IPS-18a (cell line): ENCODE measurements at regions not wholly inside any gene's neighbourhood (a gene's known extent, or its start where the extent isn't known, plus 50 kb on each side); places are given as distances from the start of the nearest gene placed in this dataset.

Source experiments
- H3K27ac ChIP-seq: one replicate; pipeline ENCODE4 v1.5.1; 2013; ENCODE audit warnings: low read length
- H3K27me3 ChIP-seq: one replicate; pipeline ENCODE4 v1.6.1; 2013; ENCODE audit warnings: mild to moderate bottlenecking, low read length; ENCODE audit not compliant: control insufficient read depth, insufficient read depth
- H3K36me3 ChIP-seq: one replicate; pipeline ENCODE4 v1.6.1; 2013; ENCODE audit warnings: low read depth, low read length; ENCODE audit not compliant: control insufficient read depth
- H3K4me1 ChIP-seq: one replicate; pipeline ENCODE4 v1.6.1; 2013; ENCODE audit warnings: low read depth, low read length; ENCODE audit not compliant: control insufficient read depth
- H3K4me3 ChIP-seq: one replicate; pipeline ENCODE4 v1.5.1; 2013; ENCODE audit warnings: low read length
- H3K9ac ChIP-seq: one replicate; pipeline ENCODE4 v1.6.1; 2013; ENCODE audit warnings: mild to moderate bottlenecking, low read length, moderate library complexity
- H3K9me3 ChIP-seq: one replicate; pipeline ENCODE4 v1.6.1; 2013; ENCODE audit warnings: low read depth, low read length; ENCODE audit not compliant: control insufficient read depth

- Histone ChIP-seq H3K27me3 (no peaks in the 10 kb centered on the region), H3K27ac (no peak overlapping the region), H3K9ac (no peak overlapping the region), H3K4me1 (peaks cover 3% of the 10 kb centered on the region), H3K36me3 (no peaks in the 10 kb centered on the region), H3K4me3 (no peak overlapping the region), H3K9me3 (no peaks in the 10 kb centered on the region)
These were observed 683.4 kb upstream of the FSHR start for GRCh38 chr2:49837561-49838293.

DNA sequence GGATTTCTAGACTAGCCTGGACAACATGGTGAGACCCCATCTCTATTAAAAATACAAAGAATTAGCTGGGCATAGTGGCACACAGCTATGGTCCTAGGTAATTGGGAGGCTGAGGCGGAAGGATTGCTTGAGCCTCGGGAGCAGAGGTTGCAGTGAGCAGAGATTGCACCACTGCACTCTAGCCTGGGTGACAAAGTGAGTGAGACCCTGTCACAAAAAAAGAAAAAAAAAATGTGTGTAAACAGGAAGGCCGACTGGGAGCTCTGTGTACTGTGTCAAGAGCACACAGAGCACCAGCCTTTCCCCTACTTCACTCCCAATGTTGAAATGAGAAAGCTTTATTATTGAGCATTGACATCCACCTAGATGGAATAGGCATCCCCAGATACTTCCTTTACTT lies 681.7 kb upstream of the FSHR start:
- Histone ChIP-seq H3K4me3 (no peak overlapping the region), H3K4me1 (peaks cover 3% of the 10 kb centered on the region), H3K27me3 (no peaks in the 10 kb centered on the region), H3K9me3 (no peaks in the 10 kb centered on the region), H3K27ac (no peak overlapping the region), H3K9ac (no peak overlapping the region), H3K36me3 (no peaks in the 10 kb centered on the region)

GRCh38 chr2:49834433-49834832 lies 680.1 kb upstream of the FSHR start:
- H3K9ac ChIP-seq, result no peak overlapping the region
- no peak overlapping the region for H3K4me3 ChIP-seq
- H3K36me3 ChIP-seq, result no peaks in the 10 kb centered on the region
- H3K27me3 ChIP-seq, result no peaks in the 10 kb centered on the region
- H3K9me3 ChIP-seq, result no peaks in the 10 kb centered on the region
- H3K27ac ChIP-seq, result no peak overlapping the region
- H3K4me1 ChIP-seq, result peaks cover 3% of the 10 kb centered on the region

DNA sequence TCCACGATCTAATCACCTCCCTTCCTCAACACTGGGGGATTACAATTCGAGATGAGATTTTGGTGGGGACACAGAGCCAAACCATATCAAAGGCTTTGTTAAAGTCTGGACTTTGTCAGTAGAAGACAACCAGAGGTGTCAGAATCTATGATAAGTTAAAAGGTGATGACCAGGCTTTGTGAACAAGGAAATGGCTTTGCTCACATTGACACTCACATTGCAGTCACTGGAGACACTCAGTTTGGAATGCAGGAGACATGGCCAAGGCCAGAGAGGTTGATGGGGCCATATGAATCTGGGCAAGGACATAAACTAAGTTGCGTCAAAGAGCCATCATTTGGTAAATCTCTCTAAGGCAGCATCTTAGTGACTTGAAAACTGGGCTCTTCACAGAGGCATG lies 678.2 kb upstream of the FSHR start:
- peaks cover 3% of the 10 kb centered on the region for H3K4me1 ChIP-seq
- H3K9ac ChIP-seq, result no peak overlapping the region
- H3K9me3 ChIP-seq, result no peaks in the 10 kb centered on the region
- H3K4me3 ChIP-seq, result no peak overlapping the region
- H3K27ac ChIP-seq, result no peak overlapping the region
- H3K36me3 ChIP-seq, result no peaks in the 10 kb centered on the region
- no peaks in the 10 kb centered on the region for H3K27me3 ChIP-seq

DNA sequence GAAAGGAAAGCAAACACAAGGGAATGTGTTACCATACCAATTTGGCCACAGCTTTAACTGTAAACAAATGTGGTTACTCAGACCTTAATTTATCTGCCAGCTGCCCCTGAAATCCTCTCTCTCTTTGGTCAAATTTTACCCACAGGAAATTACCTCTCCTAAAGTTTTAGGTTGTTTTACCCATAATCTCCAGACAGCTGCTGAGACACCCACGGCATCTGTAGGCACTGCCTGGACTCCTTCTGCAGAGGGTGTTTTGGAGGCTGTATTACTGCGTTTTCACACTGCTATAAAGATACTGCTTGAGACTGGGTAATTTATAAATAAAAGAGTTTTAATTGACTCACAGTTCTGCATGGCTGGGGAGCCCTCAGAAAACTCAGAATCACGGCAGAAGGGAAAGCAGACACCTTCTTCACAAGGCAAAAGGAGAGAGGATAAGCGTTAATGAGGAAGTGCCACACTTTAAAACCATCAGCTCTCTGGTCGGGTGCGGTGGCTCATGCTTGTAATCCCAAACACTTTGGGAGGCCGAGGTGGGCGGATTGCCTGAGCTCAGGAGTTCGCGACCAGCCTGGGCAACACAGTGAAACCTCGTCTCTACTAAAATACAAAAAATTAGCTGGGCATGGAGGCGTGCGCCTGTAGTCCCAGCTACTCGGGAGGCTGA lies 677.5 kb upstream of the FSHR start:
- H3K9ac ChIP-seq, result no peak overlapping the region
- no peaks in the 10 kb centered on the region for H3K27me3 ChIP-seq
- H3K36me3 ChIP-seq, result no peaks in the 10 kb centered on the region
- H3K27ac ChIP-seq, result no peak overlapping the region
- H3K4me3 ChIP-seq, result no peak overlapping the region
- no peaks in the 10 kb centered on the region for H3K9me3 ChIP-seq
- H3K4me1 ChIP-seq, result peaks cover 3% of the 10 kb centered on the region

DNA sequence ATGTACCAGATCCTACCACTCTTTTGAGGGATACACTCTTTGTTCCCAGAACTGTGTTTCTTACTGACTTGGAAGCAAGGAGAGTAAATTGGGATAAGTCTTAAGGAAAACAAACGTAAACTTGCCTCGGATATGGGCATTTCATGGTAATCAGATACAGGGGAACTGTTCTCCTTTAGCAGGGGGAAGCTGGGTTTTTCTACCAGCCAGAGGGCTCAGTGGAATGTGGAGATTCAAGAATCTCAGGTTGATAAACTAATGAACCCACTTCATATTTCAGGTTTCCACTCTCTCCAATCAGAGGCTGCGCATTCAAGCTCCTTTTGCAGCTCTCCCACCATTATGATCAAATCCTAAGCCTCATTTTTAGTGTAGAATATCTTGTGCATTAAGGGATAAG lies 676.5 kb upstream of the FSHR start:
- Histone ChIP-seq H3K36me3 (no peaks in the 10 kb centered on the region), H3K4me1 (peaks cover 3% of the 10 kb centered on the region), H3K9ac (no peak overlapping the region), H3K27ac (no peak overlapping the region), H3K9me3 (no peaks in the 10 kb centered on the region), H3K27me3 (no peaks in the 10 kb centered on the region), H3K4me3 (no peak overlapping the region)

DNA sequence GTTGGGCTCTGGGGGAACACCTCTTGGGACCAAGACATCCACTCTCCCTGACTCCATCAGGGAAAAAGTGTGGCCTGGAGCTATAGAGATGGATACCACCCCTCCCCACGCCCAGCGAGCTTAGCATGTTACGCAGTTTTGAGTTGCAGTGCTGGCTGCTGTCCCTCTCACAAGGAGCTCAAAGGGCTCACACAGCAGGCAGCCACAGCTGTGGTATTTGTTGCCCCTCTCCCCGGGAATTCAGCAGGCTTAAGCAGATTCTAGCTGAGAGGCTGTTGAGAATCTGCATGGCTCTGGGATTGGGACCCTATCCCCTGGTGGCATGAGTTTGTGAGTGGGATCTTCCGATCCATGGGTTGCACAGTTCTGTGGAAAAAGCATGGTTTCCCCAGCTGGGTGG lies 673.1 kb upstream of the FSHR start:
- Histone ChIP-seq H3K27ac (no peak overlapping the region), H3K9ac (no peak overlapping the region), H3K36me3 (no peaks in the 10 kb centered on the region), H3K4me1 (no peaks in the 10 kb centered on the region), H3K4me3 (no peak overlapping the region), H3K27me3 (no peaks in the 10 kb centered on the region), H3K9me3 (no peaks in the 10 kb centered on the region)

DNA sequence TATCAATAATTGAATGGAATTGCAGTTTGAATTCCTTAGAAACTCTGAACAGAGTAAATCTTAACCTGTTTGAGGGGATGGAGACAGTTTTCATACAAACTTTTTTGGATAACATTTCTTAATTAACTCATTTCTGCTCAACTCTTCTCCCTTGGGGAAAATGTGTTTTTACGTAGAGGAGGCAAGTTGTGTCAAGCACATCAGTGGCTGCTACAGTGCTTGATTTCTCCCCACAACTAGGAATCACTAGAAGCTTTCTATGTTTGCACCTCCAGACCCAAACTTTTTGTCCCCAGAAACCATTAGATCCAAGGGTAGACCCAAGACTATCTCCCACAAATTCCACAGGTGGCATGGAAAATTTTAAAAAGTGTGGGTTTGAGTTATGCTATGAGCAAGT lies 658.9 kb upstream of the FSHR start:
- Histone ChIP-seq H3K4me1 (peaks cover 4% of the 10 kb centered on the region), H3K27me3 (no peaks in the 10 kb centered on the region), H3K9ac (no peak overlapping the region), H3K36me3 (no peaks in the 10 kb centered on the region), H3K9me3 (no peaks in the 10 kb centered on the region), H3K27ac (no peak overlapping the region), H3K4me3 (no peak overlapping the region)

DNA sequence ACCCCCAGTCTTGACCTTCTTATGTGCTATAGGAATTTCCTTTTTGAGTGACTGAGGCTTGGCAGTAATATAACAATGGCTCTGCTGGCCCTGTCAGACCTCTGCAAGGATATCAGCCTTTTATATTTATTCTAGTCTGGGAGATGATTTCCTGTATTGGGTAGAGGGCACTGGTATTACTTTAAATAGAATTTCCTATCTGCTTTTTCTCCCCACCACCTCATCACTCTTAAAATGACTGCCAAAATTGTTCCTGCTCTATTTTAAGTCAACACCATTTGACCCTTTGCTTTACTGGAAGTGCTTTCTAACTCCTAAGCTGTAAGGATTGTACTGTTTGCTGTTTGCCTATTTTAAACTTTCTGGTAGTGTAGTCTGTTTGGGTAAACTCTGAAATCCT lies 658.4 kb upstream of the FSHR start:
- no peak overlapping the region for H3K9ac ChIP-seq
- H3K4me3 ChIP-seq, result no peak overlapping the region
- peaks cover 4% of the 10 kb centered on the region for H3K4me1 ChIP-seq
- H3K27me3 ChIP-seq, result no peaks in the 10 kb centered on the region
- no peaks in the 10 kb centered on the region for H3K36me3 ChIP-seq
- H3K9me3 ChIP-seq, result no peaks in the 10 kb centered on the region
- H3K27ac ChIP-seq, result no peak overlapping the region

- no peak overlapping the region for H3K4me3 ChIP-seq
- no peak overlapping the region for H3K27ac ChIP-seq
- peaks cover 4% of the 10 kb centered on the region for H3K4me1 ChIP-seq
- H3K9ac ChIP-seq, result no peak overlapping the region
- H3K36me3 ChIP-seq, result no peaks in the 10 kb centered on the region
- H3K27me3 ChIP-seq, result no peaks in the 10 kb centered on the region
- no peaks in the 10 kb centered on the region for H3K9me3 ChIP-seq
These were observed 657.2 kb upstream of the FSHR start for GRCh38 chr2:49811502-49811901.

DNA sequence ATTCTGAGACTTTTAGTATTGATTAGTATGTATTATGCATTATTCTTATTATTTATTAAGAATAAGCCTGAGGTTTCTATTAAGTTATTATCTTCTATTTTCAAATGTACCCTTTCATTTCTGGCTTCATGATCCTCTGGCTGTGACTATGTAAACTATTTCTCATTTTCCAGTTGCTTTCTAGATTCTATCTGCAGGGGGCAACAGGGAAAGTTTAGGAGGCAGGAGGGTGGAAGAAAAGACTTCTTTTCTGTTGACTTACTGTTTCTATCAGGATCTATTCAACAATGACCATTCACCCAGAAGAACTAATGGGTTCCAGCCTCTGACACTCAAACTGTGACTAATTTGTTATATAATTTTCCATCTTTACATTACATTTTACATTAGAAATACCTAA lies 653.4 kb upstream of the FSHR start:
- Histone ChIP-seq H3K27ac (no peak overlapping the region), H3K9me3 (no peaks in the 10 kb centered on the region), H3K4me3 (no peak overlapping the region), H3K36me3 (no peaks in the 10 kb centered on the region), H3K27me3 (no peaks in the 10 kb centered on the region), H3K9ac (no peak overlapping the region), H3K4me1 (peaks cover 4% of the 10 kb centered on the region)

GRCh38 chr2:49804111-49804510 lies 649.8 kb upstream of the FSHR start:
- no peaks in the 10 kb centered on the region for H3K9me3 ChIP-seq
- no peak overlapping the region for H3K4me3 ChIP-seq
- H3K27ac ChIP-seq, result no peak overlapping the region
- no peak overlapping the region for H3K9ac ChIP-seq
- no peaks in the 10 kb centered on the region for H3K36me3 ChIP-seq
- H3K27me3 ChIP-seq, result no peaks in the 10 kb centered on the region
- H3K4me1 ChIP-seq, result no peaks in the 10 kb centered on the region
